GM12878 (cell line): ENCODE measurements at regions not wholly inside any gene's neighbourhood (a gene's known extent, or its start where the extent isn't known, plus 50 kb on each side); places are given as distances from the start of the nearest gene placed in this dataset.

Experiments
- ATAC-seq: fragments of 200-7000 bp; cut with Tn5 transposase; 3 replicates; pipeline ENCODE4 v1.9.1; 2020; ENCODE audit warnings: mild to moderate bottlenecking, moderate library complexity
- BruUV-seq: library from RNA; stranded (reverse); fragments of 400-500 nt; replicated peaks from 2 replicates; lab custom pipeline; 2021; lab: Mats Ljungman, UMichigan
- CTCF ChIA-PET: fragments of 300-600 bp; sonication (Branson Sonifier 250); formaldehyde crosslinking; extraction: SDS; loops from one replicate; lab custom pipeline; 2021; ENCODE audit warnings: inconsistent platforms; lab: Yijun Ruan, JAX
- POLR2A ChIA-PET: fragments of 350-600 bp; formaldehyde crosslinking; extraction: SDS; loops from one replicate; lab custom pipeline; 2021; ENCODE audit warnings: inconsistent platforms; lab: Charles Lee
- RAD21 ChIA-PET: fragments of 300-600 bp; sonication (Branson Sonifier 250); formaldehyde crosslinking; loops from one replicate; lab custom pipeline; 2023; ENCODE audit warnings: antibody characterized with exemption; ENCODE audit not compliant: unreplicated experiment; lab: Charles Lee
- SMC1A ChIA-PET: fragments of 300-600 bp; sonication (Branson Sonifier 250); formaldehyde crosslinking; loops from one replicate; lab custom pipeline; 2023; ENCODE audit not compliant: unreplicated experiment, uncharacterized antibody; lab: Charles Lee
- DNase-seq: peaks from one replicate; pipeline ENCODE4 v3.0.0-alpha.2; 2011; ENCODE audit warnings: low read depth, low spot score
- FAIRE-seq: peaks from 3 replicates; lab custom pipeline; 2011; peaks lifted over from hg19 to GRCh38; lab: Jason Lieb, UNC
- H2AFZ ChIP-seq: 2 replicates; pipeline ENCODE4 v1.6.0; 2011; ENCODE audit warnings: low read depth, low read length, control low read depth; ENCODE audit not compliant: control insufficient read depth
- H3K27ac ChIP-seq: 2 replicates; pipeline ENCODE4 v1.5.1; 2011; ENCODE audit warnings: control low read depth; ENCODE audit not compliant: control insufficient read depth, insufficient read depth
- H3K27me3 ChIP-seq, 2 experiments: replicated peaks in 1 of 2; 2 replicates each; pipeline versions ENCODE4 v1.6.0 to v1.6.1; 2011; ENCODE audit warnings: low read length in 1 of 2; ENCODE audit not compliant: control insufficient read depth in 2 of 2, insufficient read depth in 2 of 2
- H3K36me3 ChIP-seq, 2 experiments: 2 replicates each; pipeline ENCODE4 v1.5.1; 2011; ENCODE audit warnings: low read length in 1 of 2; ENCODE audit not compliant: control insufficient read depth in 2 of 2, insufficient read depth in 2 of 2
- H3K4me1 ChIP-seq: 2 replicates; pipeline ENCODE4 v1.6.1; 2011; ENCODE audit warnings: mild to moderate bottlenecking, low read length, moderate library complexity, mixed read lengths; ENCODE audit not compliant: control insufficient read depth, insufficient read depth
- H3K4me2 ChIP-seq: 2 replicates; pipeline ENCODE4 v1.6.0; 2011; ENCODE audit warnings: control low read depth; ENCODE audit not compliant: control insufficient read depth, insufficient read depth
- H3K4me3 ChIP-seq: fragments of 200-600 bp; sonication (generic); 2 replicates; pipeline ENCODE4 v1.5.1; 2016
- H3K79me2 ChIP-seq: 2 replicates; pipeline ENCODE4 v1.6.0; 2011; ENCODE audit warnings: low read length; ENCODE audit not compliant: control insufficient read depth, insufficient read depth
- H3K9ac ChIP-seq: 2 replicates; pipeline ENCODE4 v1.8.0; 2011; ENCODE audit warnings: low read length, control low read depth, mixed read lengths; ENCODE audit not compliant: control insufficient read depth, insufficient read depth
- H3K9me3 ChIP-seq: replicated peaks from 3 replicates; pipeline ENCODE4 v1.5.1; 2011; ENCODE audit warnings: mild to moderate bottlenecking, low read length; ENCODE audit not compliant: control insufficient read depth, insufficient read depth
- H4K20me1 ChIP-seq: 2 replicates; pipeline ENCODE4 v1.6.0; 2011; ENCODE audit not compliant: control insufficient read depth, insufficient read depth
- E2F8 ChIP-seq: fragments of 450-650 bp; IDR thresholded peaks from 2 replicates; pipeline ENCODE4 v1.6.1; 2018; ENCODE audit warnings: mild to moderate bottlenecking, low read depth, moderate library complexity; ENCODE audit not compliant: partially characterized antibody
- JUNB ChIP-seq: IDR thresholded peaks from 2 replicates; pipeline ENCODE4 v1.6.1; 2016; ENCODE audit warnings: antibody characterized with exemption, mild to moderate bottlenecking
- PML ChIP-seq: IDR thresholded peaks from 2 replicates; pipeline ENCODE4 v1.6.1; 2012; ENCODE audit warnings: low read length, inconsistent platforms
- SMAD5 ChIP-seq: IDR thresholded peaks from 2 replicates; pipeline ENCODE4 v1.6.1; 2016; ENCODE audit warnings: antibody characterized with exemption, low read depth
- WGBS: methylation state at CpG from one replicate; pipeline ENCODE4 v1.1.6; 2016; ENCODE audit warnings: low lambda C conversion rate; ENCODE audit not compliant: insufficient replicate concordance, insufficient coverage; ENCODE audit errors: missing lambda C conversion rate; 5-methylcytosine and 5-hydroxymethylcytosine counted together
- in situ Hi-C: fragments of 300-500 bp; cut with MboI; formaldehyde crosslinking; loops from 9 replicates; pipeline ENCODE4 v1.14.3; 2018; ENCODE audit warnings: mixed read lengths
- intact Hi-C: fragments of 100-400 bp; cut with micrococcal nuclease; formaldehyde crosslinking; loops from one replicate; pipeline ENCODE4 v1.14.2; 2022; ENCODE audit not compliant: unreplicated experiment
- TF ChIP-seq, protein P1 (sequence below): fragments of 450-650 bp; IDR thresholded peaks from 2 replicates; pipeline ENCODE4 v1.6.1; 2017; ENCODE audit warnings: mild to moderate bottlenecking

DNA sequence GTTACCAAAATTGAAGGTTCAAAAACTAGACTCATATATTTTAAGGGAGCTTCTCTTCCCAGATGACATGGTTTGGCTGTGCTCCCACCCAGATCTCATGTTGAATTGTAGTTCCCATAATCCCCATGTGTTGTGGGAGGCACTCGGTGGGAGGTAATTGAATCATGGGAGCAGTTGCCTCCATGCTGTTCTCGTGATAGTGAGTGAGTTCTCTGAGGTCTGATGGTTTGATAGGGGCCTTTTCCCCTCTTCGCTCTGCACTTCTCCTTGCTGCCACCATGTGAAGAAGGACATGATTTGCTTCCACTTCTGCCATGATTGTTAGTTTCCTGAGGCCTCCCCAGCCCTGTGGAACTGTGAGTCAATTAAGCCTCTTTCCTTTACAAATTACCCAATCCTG is 140.1 kb downstream of the MAIP1 start (continued):
- TF ChIP-seq E2F8 (no peak), SMAD5 (no peak)

- Histone ChIP-seq H3K27me3 (no peaks in the 10 kb centered on the region), H3K4me2 (no peak overlapping the region), H3K27ac (no peak overlapping the region), H3K36me3 (no peaks in the 10 kb centered on the region), H3K9ac (no peak overlapping the region), H3K79me2 (no peaks in the 10 kb centered on the region), H4K20me1 (no peaks in the 10 kb centered on the region)
- ChIA-PET CTCF (no interaction called here), RAD21 (no interaction called here), SMC1A (no interaction called here)
- WGBS, result 100% methylated on average over 1 of the region's 1 CpG
- no peak for ATAC-seq
- no peak for TF ChIP-seq JUNB
- TF ChIP-seq, protein P1, sequence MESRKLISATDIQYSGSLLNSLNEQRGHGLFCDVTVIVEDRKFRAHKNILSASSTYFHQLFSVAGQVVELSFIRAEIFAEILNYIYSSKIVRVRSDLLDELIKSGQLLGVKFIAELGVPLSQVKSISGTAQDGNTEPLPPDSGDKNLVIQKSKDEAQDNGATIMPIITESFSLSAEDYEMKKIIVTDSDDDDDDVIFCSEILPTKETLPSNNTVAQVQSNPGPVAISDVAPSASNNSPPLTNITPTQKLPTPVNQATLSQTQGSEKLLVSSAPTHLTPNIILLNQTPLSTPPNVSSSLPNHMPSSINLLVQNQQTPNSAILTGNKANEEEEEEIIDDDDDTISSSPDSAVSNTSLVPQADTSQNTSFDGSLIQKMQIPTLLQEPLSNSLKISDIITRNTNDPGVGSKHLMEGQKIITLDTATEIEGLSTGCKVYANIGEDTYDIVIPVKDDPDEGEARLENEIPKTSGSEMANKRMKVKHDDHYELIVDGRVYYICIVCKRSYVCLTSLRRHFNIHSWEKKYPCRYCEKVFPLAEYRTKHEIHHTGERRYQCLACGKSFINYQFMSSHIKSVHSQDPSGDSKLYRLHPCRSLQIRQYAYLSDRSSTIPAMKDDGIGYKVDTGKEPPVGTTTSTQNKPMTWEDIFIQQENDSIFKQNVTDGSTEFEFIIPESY, result no peak
- TF ChIP-seq PML, result no peak
- TF ChIP-seq, all 136 proteins: peak for 0
- Histone ChIP-seq H3K4me3 (no peak overlapping the region), H2AFZ (no peak overlapping the region), H3K4me1 (no peaks in the 10 kb centered on the region), H3K9me3 (no peaks in the 10 kb centered on the region)
- BruUV-seq, result no TSS peak
- FAIRE-seq (no peak), DNase-seq (no peak)
- POLR2A ChIA-PET, result no interaction called here
- intact Hi-C loops, result no loop called here
- in situ Hi-C loops, result no loop called here
Measured at GRCh38 chr2:200099256-200099655, 143.9 kb downstream of the MAIP1 start.
